Hippocampal formation (tissue), 2 donors: ENCODE measurements at regions not wholly inside any gene's neighbourhood (a gene's known extent, or its start where the extent isn't known, plus 50 kb on each side); places are given as distances from the start of the nearest gene placed in this dataset.
"Not testable (repeated sequence)": the region's sequence is repeated elsewhere in the genome, so short reads cannot be mapped to it uniquely, and the experiment has no call there.

Source experiments
- DNase-seq, 2 donors: peaks; one replicate each; lab custom pipeline; 2025; lab: John Stamatoyannopoulos, UW

DNA sequence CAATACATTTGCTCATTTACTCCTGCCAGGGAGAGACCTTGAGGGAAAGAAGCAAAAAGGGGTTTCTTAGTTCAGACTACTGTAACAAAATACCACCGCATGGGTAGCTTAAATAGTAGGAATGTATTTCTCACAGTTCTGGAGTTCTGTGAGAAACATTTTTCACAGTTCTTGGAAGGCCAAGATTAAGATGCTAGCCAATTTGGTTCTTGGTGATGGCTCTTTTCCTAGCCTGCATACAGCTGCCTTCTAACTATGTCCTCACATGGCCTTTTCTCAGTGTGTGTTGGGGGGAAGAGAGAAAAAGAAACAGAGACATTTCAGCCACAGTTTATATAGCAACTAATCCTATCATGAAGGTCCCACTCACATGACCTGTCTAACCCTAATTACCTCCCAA, 1644.7 kb upstream of the C9orf72 start:
- DNase-seq = no peak

DNA sequence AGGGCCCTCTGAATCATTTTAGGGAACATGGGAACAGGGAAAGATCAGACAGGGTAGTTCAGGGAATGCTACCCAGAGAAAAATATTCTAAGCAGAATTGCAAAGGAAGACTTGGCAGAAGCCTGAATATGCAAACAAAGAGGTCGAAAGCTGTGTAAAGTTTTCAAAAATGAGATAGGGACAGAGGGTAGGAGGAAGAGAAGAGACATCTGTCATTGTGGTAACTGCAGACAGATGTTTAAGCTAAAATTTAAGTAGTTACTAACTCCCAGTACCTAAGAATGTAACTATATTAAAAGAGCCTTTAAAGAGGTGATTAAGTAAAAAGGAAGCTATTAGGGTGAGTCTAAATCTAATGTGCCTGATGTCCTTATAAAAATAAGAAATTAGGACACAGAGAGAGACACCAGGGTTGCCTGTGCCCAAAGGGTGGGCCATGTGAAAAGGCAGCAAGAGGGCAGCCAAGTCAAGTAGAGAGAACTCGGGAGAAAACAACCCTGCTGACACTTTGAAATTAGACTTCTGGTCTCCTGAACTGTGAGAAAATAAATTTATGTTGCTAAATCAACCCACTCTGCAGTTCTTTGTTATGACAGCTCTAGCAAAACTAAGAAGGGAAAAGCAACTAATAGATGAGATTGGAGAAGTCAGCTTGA, 1647.4 kb upstream of the C9orf72 start:
- no peak for DNase-seq

GRCh38 chr9:29228558-29228957, 1655.3 kb upstream of the C9orf72 start:
- no peak for DNase-seq

DNA sequence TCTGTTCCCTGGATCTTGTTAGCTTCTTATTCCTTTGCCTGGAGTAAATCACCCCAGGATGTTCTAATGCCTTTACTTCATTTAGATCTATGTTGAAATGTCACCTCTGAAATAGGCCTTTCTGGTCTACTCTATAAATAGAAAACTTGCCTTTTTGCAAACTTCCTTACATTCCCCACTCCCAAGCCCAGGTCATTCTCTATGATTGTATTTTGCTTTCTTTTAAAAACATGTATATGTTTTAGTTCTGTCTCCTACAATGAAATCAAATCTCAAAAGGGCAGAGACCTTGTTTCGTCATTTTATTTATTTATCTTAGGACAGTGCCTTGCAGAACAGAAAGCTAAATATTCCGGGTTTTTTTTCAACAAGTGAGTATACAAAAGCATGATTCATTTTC, 1657.7 kb upstream of the C9orf72 start:
- DNase-seq = no peak

GRCh38 chr9:29233193-29233592, 1659.9 kb upstream of the C9orf72 start:
- DNase-seq = no peak

GRCh38 chr9:29241320-29241719, 1668.0 kb upstream of the C9orf72 start:
- DNase-seq = no peak

DNA sequence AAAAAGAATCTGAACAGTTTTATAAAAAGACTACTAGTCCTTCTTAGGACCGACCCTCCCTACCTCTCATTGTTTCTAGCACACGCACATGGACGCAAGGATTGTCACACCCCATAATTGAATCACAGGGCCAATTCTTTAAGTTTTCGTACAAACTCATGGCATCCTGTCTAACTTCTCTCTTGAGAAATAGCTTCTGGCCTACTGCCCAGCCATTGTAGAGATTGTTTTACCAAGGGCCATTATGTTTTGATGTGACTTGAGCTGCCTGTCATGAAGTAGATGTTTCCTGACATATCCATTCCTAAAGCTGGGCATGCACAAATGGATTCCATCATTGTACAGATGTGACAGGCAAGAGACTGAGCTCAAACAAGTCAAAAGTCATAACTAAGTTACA, 1672.1 kb upstream of the C9orf72 start:
- DNase-seq = no peak

GRCh38 chr9:29270400-29270799, 1697.1 kb upstream of the C9orf72 start:
- DNase-seq = not testable (repeated sequence)

- DNase-seq = no peak
Measured at GRCh38 chr9:29282121-29282520, 1708.8 kb upstream of the C9orf72 start.

DNA sequence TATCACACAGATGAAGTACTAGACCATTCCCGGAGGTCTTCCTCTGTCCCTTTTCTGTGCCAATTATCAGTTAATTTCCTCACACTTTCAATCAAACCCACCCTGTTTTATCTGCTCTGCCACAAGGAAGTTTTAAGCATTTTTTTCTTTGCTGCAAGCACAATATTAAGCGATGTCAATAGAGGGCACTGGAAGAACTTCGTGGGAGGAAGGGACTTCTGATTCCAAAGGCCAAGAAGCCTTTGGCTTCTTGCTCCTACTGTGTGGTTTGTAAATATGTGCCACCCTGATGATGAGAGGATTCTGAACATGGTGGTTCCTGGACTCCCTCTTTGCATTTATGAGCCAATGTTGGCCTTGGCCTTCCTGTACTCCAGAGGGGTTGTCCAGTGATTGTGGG, 1712.5 kb upstream of the C9orf72 start:
- no peak for DNase-seq

GRCh38 chr9:29289365-29289764, 1716.1 kb upstream of the C9orf72 start:
- no peak for DNase-seq

DNA sequence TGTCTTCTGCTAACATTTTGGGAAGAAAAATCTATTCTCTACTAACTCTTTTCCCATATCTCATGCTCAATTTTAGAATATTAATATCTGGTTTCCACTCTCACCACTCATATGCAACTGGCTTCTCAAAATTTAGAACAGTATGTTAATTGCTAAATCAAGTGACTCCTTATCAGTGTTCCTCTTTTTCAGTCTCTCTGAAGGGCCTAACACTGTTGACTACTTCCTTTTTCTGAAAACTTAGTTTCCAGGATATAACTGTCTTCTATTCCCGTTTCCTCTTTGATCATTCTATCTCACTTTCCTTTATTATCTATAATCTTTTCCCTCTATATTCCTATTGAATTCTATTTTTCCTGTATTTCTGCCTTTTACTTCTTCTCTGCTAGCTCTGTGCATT, 1717.2 kb upstream of the C9orf72 start:
- DNase-seq = no peak

DNA sequence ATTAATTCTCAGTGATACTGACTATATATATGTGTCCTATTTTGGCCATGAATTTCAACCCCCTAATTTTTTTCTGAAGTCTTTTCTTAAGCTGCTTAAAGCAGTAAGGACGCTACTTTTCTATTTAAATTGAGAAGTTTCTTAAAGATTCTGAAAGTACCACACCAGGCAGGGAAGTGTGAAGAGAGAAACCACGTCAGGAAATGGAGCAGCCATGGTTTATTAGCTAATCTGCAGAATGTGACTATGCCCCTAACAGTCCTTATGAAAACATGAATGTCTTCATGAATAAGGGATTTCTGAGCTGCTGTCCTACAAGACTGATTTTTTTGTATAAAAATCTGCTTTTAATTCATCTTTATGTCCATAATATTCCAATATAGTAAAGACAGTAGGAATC, 1724.3 kb upstream of the C9orf72 start:
- no peak for DNase-seq

DNA sequence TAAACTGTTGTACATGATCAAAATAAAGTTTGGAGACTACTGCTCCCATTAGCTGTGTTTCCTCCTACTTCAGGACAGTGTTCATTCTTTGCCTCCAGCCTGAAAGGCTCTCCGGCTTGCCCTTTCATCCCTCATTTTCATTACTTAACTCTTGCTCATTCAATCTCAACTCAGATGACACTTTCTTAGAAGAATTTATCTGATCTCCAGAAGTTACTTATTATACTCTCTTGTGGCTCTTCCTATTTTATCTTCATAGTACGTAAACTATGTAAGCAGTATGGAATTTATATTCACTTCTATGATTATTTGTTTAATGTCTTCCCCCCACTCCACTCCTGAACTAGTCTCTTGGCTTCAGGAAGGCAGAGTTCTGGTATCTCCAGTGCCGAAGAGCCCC, 1737.9 kb upstream of the C9orf72 start:
- no peak for DNase-seq

GRCh38 chr9:29312327-29312726, 1739.0 kb upstream of the C9orf72 start:
- no peak for DNase-seq

DNA sequence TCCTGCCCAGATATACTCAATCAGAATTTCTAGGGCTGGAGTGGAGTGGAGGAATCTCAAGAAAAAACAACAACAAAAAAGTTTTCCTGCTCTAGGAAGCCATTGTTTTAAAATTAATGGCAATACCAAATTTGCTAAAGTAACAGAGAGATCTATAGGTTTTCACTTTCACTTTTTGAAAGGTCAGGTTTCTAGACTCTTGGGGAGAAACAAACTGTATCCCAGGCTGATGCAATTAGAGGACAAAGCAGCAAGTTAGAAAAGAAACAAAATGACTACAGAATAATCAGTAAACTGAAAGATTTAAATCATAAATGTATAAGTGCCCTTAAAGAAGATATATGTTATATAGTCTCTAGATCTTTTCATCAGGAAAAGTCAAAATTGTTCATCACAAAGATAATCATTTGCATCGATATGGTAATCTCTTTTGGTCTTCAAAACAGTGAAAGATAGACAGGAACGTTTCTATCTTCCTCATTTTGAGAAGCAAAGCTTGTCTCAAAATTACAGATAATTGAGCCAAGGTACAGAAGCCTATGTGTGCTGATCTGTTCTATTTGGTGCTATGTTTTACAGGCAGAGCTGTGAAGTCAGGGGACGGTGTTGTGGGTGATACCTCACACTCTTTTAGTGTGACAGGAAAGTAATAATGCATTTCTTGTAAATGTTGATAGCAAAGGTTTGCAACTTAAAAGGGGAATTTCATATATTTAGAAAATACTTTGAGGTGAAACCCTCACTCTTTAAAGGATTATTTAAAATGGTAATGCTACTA, 1746.6 kb upstream of the C9orf72 start:
- DNase-seq = no peak

DNA sequence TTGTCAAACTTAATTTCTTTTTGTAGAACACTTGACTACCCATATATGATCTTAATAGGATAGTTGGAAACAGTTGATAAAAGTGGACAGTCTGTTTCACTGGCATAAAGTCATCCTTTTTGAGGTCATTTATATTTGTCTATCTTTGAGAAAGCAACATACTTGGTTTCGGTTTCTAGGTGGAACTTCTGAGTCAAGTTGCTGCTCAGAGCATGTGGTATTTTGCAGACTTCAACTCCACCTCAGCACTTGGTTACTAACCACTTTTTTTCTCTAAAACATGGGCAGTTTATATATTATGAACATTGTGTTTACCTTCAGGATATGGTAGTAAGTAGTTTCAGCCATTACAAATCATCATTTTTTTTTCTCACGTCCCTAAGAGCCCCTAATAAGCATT, 1749.0 kb upstream of the C9orf72 start:
- DNase-seq = no peak

GRCh38 chr9:29325894-29326293, 1752.6 kb upstream of the C9orf72 start:
- DNase-seq = no peak

- no peak for DNase-seq
Measured at GRCh38 chr9:29332789-29333188, 1759.5 kb upstream of the C9orf72 start.

GRCh38 chr9:29336281-29336680, 1763.0 kb upstream of the C9orf72 start:
- no peak for DNase-seq

DNA sequence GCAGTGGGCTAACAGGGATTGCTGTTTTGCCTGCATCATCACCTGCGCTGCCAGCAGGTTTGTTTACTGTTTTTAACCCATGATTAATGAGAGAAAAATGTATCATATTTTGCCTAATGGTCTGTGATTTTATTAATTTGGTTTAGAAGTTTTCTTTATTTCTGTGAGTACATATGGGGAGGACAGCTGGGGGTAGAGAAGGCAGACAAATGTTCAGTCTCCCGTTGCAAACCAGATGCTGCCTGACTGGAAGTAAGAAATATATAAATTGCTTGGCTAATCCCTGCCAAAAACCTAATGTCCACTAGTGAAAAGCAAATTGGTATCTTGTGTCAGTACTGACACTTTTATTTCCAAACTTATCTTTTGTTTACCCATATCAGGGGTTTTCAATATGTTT, 1766.1 kb upstream of the C9orf72 start:
- DNase-seq = no peak

DNA sequence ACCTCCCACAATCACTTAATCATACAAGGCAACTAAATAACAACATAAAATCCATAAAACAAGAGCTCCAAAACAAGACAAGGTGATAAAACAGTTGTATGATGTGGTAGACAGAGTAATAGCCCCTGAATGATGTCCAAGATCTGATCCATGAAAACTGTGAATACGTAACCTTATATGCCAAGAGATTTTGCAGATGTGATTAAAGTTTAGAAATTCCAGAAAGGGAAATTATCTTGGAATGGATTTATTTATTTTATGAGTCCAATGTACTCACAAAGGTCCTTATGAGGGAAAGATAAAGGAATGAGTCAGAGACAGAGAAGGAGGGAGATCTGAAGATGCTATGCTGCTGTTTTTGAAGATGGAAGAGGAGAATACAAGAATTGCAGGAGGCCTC, 1775.7 kb upstream of the C9orf72 start:
- DNase-seq = no peak

DNA sequence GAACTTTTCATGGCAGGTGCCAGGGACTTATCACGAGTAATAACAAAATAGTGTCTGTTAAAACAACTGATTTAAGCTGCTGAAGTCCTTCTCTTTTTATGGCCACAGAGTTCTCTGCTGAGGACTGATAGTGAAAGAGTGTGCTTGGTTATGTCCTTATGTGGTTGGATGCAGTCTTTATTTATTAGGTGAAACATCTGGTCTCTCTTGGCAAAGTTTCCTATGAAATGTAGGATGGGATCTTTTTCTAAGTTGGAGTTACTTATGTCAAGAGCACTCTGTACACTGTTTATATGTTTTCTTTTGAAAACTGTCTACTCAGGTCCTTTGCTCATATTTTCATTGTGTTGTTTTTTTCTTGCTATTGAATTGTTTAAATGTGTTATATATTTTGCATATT, 1816.1 kb upstream of the C9orf72 start:
- no peak for DNase-seq

DNA sequence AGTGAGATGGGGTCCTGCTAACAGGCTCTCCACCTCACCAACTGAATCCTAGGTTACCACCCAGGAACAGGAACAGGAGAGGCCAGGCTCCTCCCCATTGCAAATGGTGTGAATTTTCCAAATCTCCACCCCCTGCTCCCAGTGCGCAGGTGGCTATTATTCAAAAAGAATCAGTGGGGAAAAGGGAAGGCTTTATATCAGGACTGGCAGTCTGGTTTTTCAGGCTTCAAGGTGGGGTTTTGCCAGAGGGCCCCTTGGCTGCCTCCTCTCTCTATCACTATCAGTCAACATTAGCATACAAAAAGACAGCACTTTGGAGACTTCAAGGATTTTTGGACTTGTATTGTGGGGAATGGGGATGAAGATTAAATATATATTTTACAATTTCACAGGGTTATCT, 1817.6 kb upstream of the C9orf72 start:
- no peak for DNase-seq
